CD14-positive monocyte (primary cell): ENCODE measurements at regions not wholly inside any gene's neighbourhood (a gene's known extent, or its start where the extent isn't known, plus 50 kb on each side); places are given as distances from the start of the nearest gene placed in this dataset.

Experiments used
- DNase-seq, 3 donors: peaks; one replicate each; pipeline ENCODE4 v3.0.0-alpha.2; 2011 to 2022
- H2AFZ ChIP-seq: 2 replicates; pipeline ENCODE4 v1.6.0; 2012; ENCODE audit warnings: mild to moderate bottlenecking, low read depth, low read length, inconsistent platforms; ENCODE audit not compliant: insufficient read depth, poor library complexity, severe bottlenecking
- H3K27ac ChIP-seq, 2 donors: 1 replicate in 1 of 2; 2 replicates in 1 of 2; pipeline ENCODE4 v1.5.1; 2012 to 2013; ENCODE audit warnings: low read length in 2 of 2, control low read depth in 1 of 2, inconsistent platforms in 1 of 2, low read depth in 1 of 2, mild to moderate bottlenecking in 1 of 2
- H3K27me3 ChIP-seq, 2 donors: one replicate each; pipeline versions ENCODE4 v1.6.0 to v1.6.1; 2011 to 2013; ENCODE audit warnings: low read length in 2 of 2; ENCODE audit not compliant: control insufficient read depth in 2 of 2, insufficient read depth in 2 of 2
- H3K36me3 ChIP-seq, 2 donors: replicated peaks in 1 of 2; 1 replicate in 1 of 2; 2 replicates in 1 of 2; pipeline versions ENCODE4 v1.5.1 to v1.6.1; 2012 to 2013; ENCODE audit warnings: low read length in 2 of 2, control low read depth in 1 of 2, inconsistent platforms in 1 of 2, mild to moderate bottlenecking in 1 of 2; ENCODE audit not compliant: insufficient read depth in 2 of 2, control insufficient read depth in 1 of 2
- H3K4me1 ChIP-seq, 2 donors: 1 replicate in 1 of 2; 2 replicates in 1 of 2; pipeline versions ENCODE4 v1.5.1 to v1.6.1; 2012 to 2013; ENCODE audit warnings: low read length in 2 of 2, control low read depth in 1 of 2, inconsistent platforms in 1 of 2, mild to moderate bottlenecking in 1 of 2, moderate library complexity in 1 of 2; ENCODE audit not compliant: insufficient read depth in 2 of 2, control insufficient read depth in 1 of 2
- H3K4me2 ChIP-seq: replicated peaks from 2 replicates; pipeline ENCODE3; 2012; ENCODE audit warnings: low read length, moderate library complexity, mild to moderate bottlenecking; ENCODE audit not compliant: poor library complexity, severe bottlenecking; ENCODE audit errors: extremely low read depth
- H3K4me3 ChIP-seq, 3 experiments: fragments of 200-600 bp in 1 of 3; sonication (generic) in 1 of 3; replicated peaks in 1 of 3; 1 replicate in 2 of 3; 2 replicates in 1 of 3; pipeline ENCODE4 v1.5.1; 2011 to 2013; ENCODE audit warnings: low read length in 3 of 3, mild to moderate bottlenecking in 3 of 3, control low read depth in 2 of 3, low read depth in 2 of 3, inconsistent platforms in 1 of 3, moderate library complexity in 1 of 3
- H3K79me2 ChIP-seq: 2 replicates; pipeline ENCODE4 v1.6.0; 2012; ENCODE audit warnings: mild to moderate bottlenecking, control low read depth, inconsistent platforms, low read length, moderate library complexity; ENCODE audit not compliant: insufficient read depth
- H3K9ac ChIP-seq: 2 replicates; pipeline ENCODE4 v1.6.0; 2017; ENCODE audit warnings: low read length, mild to moderate bottlenecking; ENCODE audit not compliant: insufficient read depth, poor library complexity, severe bottlenecking
- H3K9me3 ChIP-seq, 2 donors: replicated peaks in 1 of 2; 1 replicate in 1 of 2; 2 replicates in 1 of 2; pipeline versions ENCODE4 v1.5.1 to v1.6.1; 2012 to 2013; ENCODE audit warnings: low read length in 2 of 2, control low read depth in 1 of 2; ENCODE audit not compliant: control insufficient read depth in 1 of 2, insufficient read depth in 1 of 2
- H4K20me1 ChIP-seq: 2 replicates; pipeline ENCODE4 v1.6.0; 2012; ENCODE audit warnings: mild to moderate bottlenecking, low read length, control low read depth, moderate library complexity; ENCODE audit not compliant: insufficient read depth
- H3K27ac Mint-ChIP-seq, 7 donors: one replicate each; pipeline ENCODE4 v1.8.0; 2020; ENCODE audit warnings: mild to moderate bottlenecking in 7 of 7, mixed read lengths in 7 of 7, moderate library complexity in 6 of 7, inconsistent platforms in 2 of 7
- H3K27me3 Mint-ChIP-seq, 3 donors: one replicate each; pipeline ENCODE4 v1.8.0; 2021 to 2022; ENCODE audit warnings: low read depth in 3 of 3, mild to moderate bottlenecking in 3 of 3, mixed read lengths in 3 of 3, moderate library complexity in 3 of 3, inconsistent platforms in 1 of 3
- H3K36me3 Mint-ChIP-seq, 2 donors: one replicate each; pipeline ENCODE4 v1.8.0; 2020; ENCODE audit warnings: mixed read lengths in 2 of 2, inconsistent platforms in 1 of 2, mild to moderate bottlenecking in 1 of 2
- H3K4me1 Mint-ChIP-seq: one replicate; pipeline ENCODE4 v1.8.0; 2020; ENCODE audit warnings: mild to moderate bottlenecking, mixed read lengths
- H3K4me3 Mint-ChIP-seq, 2 donors: one replicate each; pipeline ENCODE4 v1.8.0; 2020; ENCODE audit warnings: mild to moderate bottlenecking in 2 of 2, mixed read lengths in 2 of 2, moderate library complexity in 1 of 2
- H3K9me3 Mint-ChIP-seq, 7 donors: one replicate each; pipeline ENCODE4 v1.8.0; 2020 to 2022; ENCODE audit warnings: mixed read lengths in 7 of 7, mild to moderate bottlenecking in 6 of 7, moderate library complexity in 6 of 7, inconsistent platforms in 2 of 7
- CTCF ChIP-seq: fragments of 200-600 bp; IDR thresholded peaks from one replicate; pipeline ENCODE4 v1.8.0; 2022; ENCODE audit warnings: antibody characterized with exemption, mild to moderate bottlenecking
- WGBS: methylation state at CpG from one replicate; pipeline ENCODE4 v1.1.5; 2013; ENCODE audit warnings: missing lambda C conversion rate; ENCODE audit not compliant: insufficient coverage; 5-methylcytosine and 5-hydroxymethylcytosine counted together
- intact Hi-C, 2 donors: fragments of 100-400 bp; cut with micrococcal nuclease; formaldehyde crosslinking; loops; one replicate each; pipeline versions ENCODE4 v1.15.0 to v1.15.1; 2023

- 14% methylated on average over 2 of the region's 3 CpGs for WGBS
- DNase-seq = peak; percentile 36 to 57 (median 42)
- H3K9me3 Mint-ChIP-seq = peaks cover 0 to 7% (median 2%) of the 10 kb centered on the region in 7 donors
Measured at GRCh38 chr1:114234408-114235124, 80.9 kb upstream of the SYT6 start.

GRCh38 chr1:114232691-114233090 lies 79.0 kb upstream of the SYT6 start:
- 67% methylated on average over 3 of the region's 6 CpGs for WGBS

More at GRCh38 chr1:114234408-114235124, 80.9 kb upstream of the SYT6 start:
- Mint-ChIP-seq H3K27me3 (peaks cover 2 to 5% (median 2%) of the 10 kb centered on the region in 3 donors), H3K4me1 (peaks cover 18% of the 10 kb centered on the region), H3K36me3 (no peaks in the 10 kb centered on the region), H3K27ac (peak overlapping the region in 3 of 7 donors; percentile 5 to 41 (median 13)), H3K4me3 (no peak overlapping the region)
- Histone ChIP-seq H3K4me3 (no peak overlapping the region), H3K9ac (no peak overlapping the region), H3K27ac (no peak overlapping the region), H2AFZ (no peak overlapping the region), H3K4me2 (no peak overlapping the region), H3K4me1 (peaks cover 4 to 12% of the 10 kb centered on the region in 2 donors), H3K36me3 (no peaks in the 10 kb centered on the region), H3K9me3 (peaks cover 0 to 5% of the 10 kb centered on the region in 2 donors), H4K20me1 (no peaks in the 10 kb centered on the region), H3K27me3 (no peaks in the 10 kb centered on the region), H3K79me2 (no peaks in the 10 kb centered on the region)
- TF ChIP-seq CTCF = no peak
- intact Hi-C loops = no loop called here

More at GRCh38 chr1:114232691-114233090, 79.0 kb upstream of the SYT6 start:
- intact Hi-C loops = no loop called here
- H3K27ac Mint-ChIP-seq = no peak overlapping the region
- H3K27me3 ChIP-seq = no peaks in the 10 kb centered on the region
- no peaks in the 10 kb centered on the region for H3K36me3 Mint-ChIP-seq
- no peak overlapping the region for H3K4me3 ChIP-seq
- no peak for DNase-seq
- H4K20me1 ChIP-seq = no peaks in the 10 kb centered on the region
- H3K9me3 Mint-ChIP-seq = peaks cover 0 to 2% (median 0%) of the 10 kb centered on the region in 7 donors
- no peaks in the 10 kb centered on the region for H3K79me2 ChIP-seq
- peaks cover 18% of the 10 kb centered on the region for H3K4me1 Mint-ChIP-seq
- no peak overlapping the region for H3K27ac ChIP-seq
- H3K36me3 ChIP-seq = no peaks in the 10 kb centered on the region
- H2AFZ ChIP-seq = no peak overlapping the region
- no peak overlapping the region for H3K9ac ChIP-seq
- H3K4me1 ChIP-seq = peaks cover 4 to 12% of the 10 kb centered on the region in 2 donors
- H3K4me2 ChIP-seq = no peak overlapping the region
- TF ChIP-seq CTCF = no peak
- no peaks in the 10 kb centered on the region for H3K9me3 ChIP-seq
- H3K27me3 Mint-ChIP-seq = peaks cover 2 to 6% (median 4%) of the 10 kb centered on the region in 3 donors
- H3K4me3 Mint-ChIP-seq = no peak overlapping the region
